Muscle layer of colon (tissue), 2 donors: ENCODE measurements at regions not wholly inside any gene's neighbourhood (a gene's known extent, or its start where the extent isn't known, plus 50 kb on each side); places are given as distances from the start of the nearest gene placed in this dataset.
A peak's percentile ranks its signal among the peaks of the same experiment; 100 is the strongest.

ENCODE experiments used
- H3K27ac ChIP-seq: one replicate; pipeline ENCODE4 v1.7.0; 2013; ENCODE audit warnings: low read depth, mild to moderate bottlenecking, low read length, moderate library complexity
- H3K27me3 ChIP-seq, 2 donors: one replicate each; pipeline ENCODE4 v1.7.0; 2013; ENCODE audit warnings: low read length in 2 of 2, mild to moderate bottlenecking in 2 of 2; ENCODE audit not compliant: insufficient read depth in 2 of 2, control insufficient read depth in 1 of 2
- H3K36me3 ChIP-seq: one replicate; pipeline ENCODE4 v1.7.0; 2013; ENCODE audit warnings: mild to moderate bottlenecking, low read length; ENCODE audit not compliant: insufficient read depth
- H3K4me1 ChIP-seq: one replicate; pipeline ENCODE4 v1.7.0; 2013; ENCODE audit warnings: mild to moderate bottlenecking, low read length; ENCODE audit not compliant: insufficient read depth
- H3K4me3 ChIP-seq, 2 donors: one replicate each; pipeline ENCODE4 v1.7.0; 2013; ENCODE audit warnings: low read length in 2 of 2, low read depth in 1 of 2, mild to moderate bottlenecking in 1 of 2, moderate library complexity in 1 of 2
- H3K9ac ChIP-seq: one replicate; pipeline ENCODE4 v1.7.0; 2013; ENCODE audit warnings: low read length
- H3K9me3 ChIP-seq: one replicate; pipeline ENCODE4 v1.7.0; 2013; ENCODE audit warnings: mild to moderate bottlenecking, low read length
- donor health status: abdominal sarcoma.
- donor health status: Adenocarcinoma of cecum.

DNA sequence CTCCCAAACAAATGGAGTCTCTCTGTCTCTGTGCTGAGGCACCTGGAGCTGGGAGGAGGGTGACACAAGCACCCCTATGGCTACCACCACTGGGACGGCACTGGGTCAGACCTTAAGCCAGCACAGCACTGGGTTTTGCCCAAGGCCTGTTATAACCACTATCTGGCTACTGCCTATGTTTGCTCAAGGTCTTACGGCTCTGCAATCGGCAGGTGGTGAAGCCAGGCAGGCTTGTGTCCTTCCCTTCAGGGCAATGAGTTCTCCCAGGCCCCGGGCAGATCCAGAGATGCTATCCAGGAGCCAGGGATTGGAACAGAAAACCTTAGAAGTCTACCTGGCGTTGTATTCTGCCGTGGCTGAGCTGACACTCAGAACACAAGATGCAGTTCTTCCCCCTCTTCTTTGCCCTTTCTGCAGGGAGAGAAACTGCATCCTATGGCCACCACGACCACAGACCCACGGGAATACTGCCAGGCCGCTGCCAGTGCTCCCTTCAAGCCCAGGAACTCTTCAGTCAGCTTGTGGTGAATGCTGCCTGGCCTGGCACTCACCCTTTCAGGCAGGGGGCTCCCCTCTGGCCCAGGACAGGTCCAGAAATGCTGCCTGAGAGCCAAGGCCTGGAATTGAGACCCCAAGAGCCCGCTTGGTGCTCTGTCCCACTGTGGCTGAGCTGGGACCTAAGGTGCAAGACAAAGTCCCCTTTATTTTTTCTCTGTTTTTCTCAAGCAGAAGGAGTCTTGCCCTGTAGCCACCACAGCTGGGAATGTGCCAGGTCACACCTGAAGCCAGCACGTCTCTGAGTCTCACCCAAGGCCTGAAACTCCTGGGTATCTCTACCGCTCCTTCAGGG lies 67.0 kb upstream of the FRMD1 start:
- Histone ChIP-seq H3K27me3 (no peaks in the 10 kb centered on the region), H3K9ac (no peak overlapping the region), H3K9me3 (no peaks in the 10 kb centered on the region), H3K27ac (no peak overlapping the region), H3K36me3 (no peaks in the 10 kb centered on the region), H3K4me3 (no peak overlapping the region), H3K4me1 (no peaks in the 10 kb centered on the region)

DNA sequence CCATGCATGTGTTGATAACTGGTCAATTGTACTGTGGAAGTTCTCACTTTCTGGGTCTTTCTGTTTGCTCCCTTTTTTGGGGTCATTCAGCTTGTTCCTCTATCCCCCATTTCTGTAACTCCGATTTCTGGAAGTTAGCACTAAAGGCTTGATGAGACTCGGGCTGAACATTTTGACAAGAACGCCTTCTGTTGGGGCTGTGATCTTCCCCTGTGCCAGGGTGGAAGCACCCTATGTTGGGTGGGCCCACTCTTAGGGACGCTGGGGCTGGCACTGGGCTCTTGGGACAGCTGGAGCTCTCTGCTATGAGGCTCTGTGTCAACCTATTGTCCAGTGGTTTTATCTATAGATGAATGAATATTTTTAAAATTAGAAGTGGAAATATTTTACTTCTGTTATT lies 60.1 kb upstream of the FRMD1 start:
- no peaks in the 10 kb centered on the region for H3K9me3 ChIP-seq
- no peak overlapping the region for H3K9ac ChIP-seq
- H3K4me3 ChIP-seq = no peak overlapping the region
- H3K27me3 ChIP-seq = no peaks in the 10 kb centered on the region
- H3K36me3 ChIP-seq = no peaks in the 10 kb centered on the region
- H3K4me1 ChIP-seq = no peaks in the 10 kb centered on the region
- no peak overlapping the region for H3K27ac ChIP-seq

DNA sequence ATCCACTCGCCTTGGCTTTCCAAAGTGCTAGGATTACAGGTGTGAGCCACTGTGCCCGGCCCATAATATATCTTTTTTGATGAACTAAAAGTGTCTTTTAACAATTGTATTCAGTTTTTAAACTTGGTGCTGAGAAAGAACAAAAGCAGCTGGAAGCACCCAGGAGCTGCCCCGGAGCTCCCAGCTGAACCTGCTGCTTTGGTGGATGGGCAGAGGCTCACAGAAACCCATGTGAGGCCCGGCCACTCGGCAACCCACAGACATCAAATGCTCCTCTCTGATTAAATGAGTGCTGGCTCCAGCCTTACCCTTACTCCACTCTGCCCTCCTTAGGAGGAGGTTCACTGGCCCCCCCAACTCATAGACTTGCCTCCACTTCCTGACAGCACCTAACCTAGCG lies 59.4 kb upstream of the FRMD1 start:
- H3K36me3 ChIP-seq = no peaks in the 10 kb centered on the region
- no peaks in the 10 kb centered on the region for H3K9me3 ChIP-seq
- no peaks in the 10 kb centered on the region for H3K27me3 ChIP-seq
- no peak overlapping the region for H3K4me3 ChIP-seq
- no peak overlapping the region for H3K9ac ChIP-seq
- no peaks in the 10 kb centered on the region for H3K4me1 ChIP-seq
- no peak overlapping the region for H3K27ac ChIP-seq

DNA sequence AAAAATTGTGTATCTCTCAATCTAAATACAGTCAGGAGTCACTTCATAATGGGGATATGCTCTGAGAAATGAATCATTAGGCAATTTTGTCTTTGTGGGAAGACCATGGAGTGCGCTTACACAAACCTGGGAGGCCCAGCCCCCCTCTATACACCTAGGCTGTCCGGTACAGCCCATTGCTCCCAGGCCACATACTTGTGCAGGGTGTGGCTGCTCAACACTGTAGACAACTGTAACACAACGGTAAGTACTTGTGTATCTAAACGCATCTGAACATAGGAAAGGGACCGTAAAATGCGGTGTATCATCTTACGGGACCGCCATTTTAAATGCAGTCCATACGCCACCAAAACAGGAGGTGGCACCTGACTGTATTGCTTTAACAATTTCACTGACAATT lies 58.0 kb upstream of the FRMD1 start:
- no peaks in the 10 kb centered on the region for H3K36me3 ChIP-seq
- H3K9ac ChIP-seq = no peak overlapping the region
- H3K9me3 ChIP-seq = no peaks in the 10 kb centered on the region
- H3K4me3 ChIP-seq = no peak overlapping the region
- H3K27me3 ChIP-seq = no peaks in the 10 kb centered on the region
- H3K4me1 ChIP-seq = no peaks in the 10 kb centered on the region
- H3K27ac ChIP-seq = no peak overlapping the region

DNA sequence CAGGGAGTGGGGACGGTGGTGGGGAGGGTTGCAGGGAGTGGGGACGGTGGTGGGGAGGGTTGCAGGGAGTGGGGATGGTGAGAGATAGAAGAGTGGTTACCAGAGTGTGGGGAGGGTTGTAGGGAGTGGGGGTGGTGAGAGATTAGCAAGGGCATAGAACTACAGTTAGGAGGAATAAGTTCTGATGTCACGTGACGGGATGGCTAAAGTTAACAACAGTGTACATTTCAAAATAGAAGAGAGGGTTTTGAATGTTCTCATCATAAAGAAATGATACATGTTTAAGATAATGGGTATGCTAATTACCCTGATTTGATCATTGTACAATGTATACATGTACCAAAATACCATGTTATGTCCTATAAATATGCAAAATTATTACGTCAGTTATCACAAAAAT lies 57.6 kb upstream of the FRMD1 start:
- H3K4me1 ChIP-seq = no peaks in the 10 kb centered on the region
- no peaks in the 10 kb centered on the region for H3K9me3 ChIP-seq
- no peak overlapping the region for H3K9ac ChIP-seq
- no peak overlapping the region for H3K27ac ChIP-seq
- H3K4me3 ChIP-seq = no peak overlapping the region
- no peaks in the 10 kb centered on the region for H3K27me3 ChIP-seq
- H3K36me3 ChIP-seq = no peaks in the 10 kb centered on the region

DNA sequence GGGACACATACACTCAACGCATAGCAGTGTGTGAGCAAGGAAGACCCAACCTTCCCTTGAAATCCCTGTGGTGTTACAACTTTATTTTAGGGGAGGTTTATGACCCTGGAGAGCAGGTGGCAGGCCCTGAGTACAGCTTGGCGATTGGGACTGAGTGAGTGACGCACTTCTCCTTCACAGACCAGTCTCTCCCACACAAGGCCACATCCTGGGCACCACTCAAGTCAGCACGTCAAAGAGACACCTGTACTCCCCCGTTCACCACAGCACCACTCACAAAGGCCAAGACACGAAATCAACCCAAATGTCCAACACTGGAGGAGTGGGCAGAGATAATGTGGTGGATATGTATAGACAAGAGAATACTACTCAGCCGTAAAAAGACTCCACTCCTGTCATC lies 57.0 kb upstream of the FRMD1 start:
- Histone ChIP-seq H3K36me3 (no peaks in the 10 kb centered on the region), H3K27me3 (no peaks in the 10 kb centered on the region), H3K27ac (no peak overlapping the region), H3K9ac (no peak overlapping the region), H3K4me1 (no peaks in the 10 kb centered on the region), H3K9me3 (no peaks in the 10 kb centered on the region), H3K4me3 (no peak overlapping the region)

DNA sequence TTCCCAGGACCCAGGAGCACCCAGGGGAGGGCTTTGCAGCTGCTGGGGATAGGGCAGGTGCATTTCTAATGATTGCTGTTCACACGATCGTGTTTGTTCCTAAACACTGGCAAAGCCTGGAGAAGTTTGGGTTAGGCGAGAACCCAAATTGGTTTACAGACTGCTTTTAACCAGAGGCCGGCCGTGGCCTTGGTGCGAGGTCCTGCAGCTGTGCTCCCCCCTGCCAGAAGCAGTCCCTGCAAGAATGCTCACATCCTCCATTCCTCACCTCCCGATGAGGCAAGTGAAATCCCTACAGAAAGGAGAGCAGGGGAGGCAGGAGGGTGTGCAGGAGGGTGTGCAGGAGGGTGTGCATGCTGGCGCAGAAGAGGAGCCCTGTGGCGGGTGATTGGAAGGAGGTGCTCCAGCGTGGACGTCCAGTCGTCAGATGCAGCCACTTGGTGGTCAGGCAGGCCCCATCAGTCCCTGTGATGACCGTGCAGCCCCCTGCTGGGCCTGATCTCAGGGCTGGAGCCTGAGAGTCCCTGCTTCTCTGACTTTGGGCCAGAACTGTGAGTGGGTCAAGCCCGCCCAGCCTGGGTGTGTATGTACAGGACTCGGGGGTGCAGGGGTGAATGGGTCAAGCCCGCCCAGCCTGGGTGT lies 55.7 kb upstream of the FRMD1 start:
- Histone ChIP-seq H3K27ac (no peak overlapping the region), H3K9me3 (no peaks in the 10 kb centered on the region), H3K4me3 (no peak overlapping the region), H3K36me3 (no peaks in the 10 kb centered on the region), H3K4me1 (no peaks in the 10 kb centered on the region), H3K9ac (no peak overlapping the region), H3K27me3 (no peaks in the 10 kb centered on the region)

DNA sequence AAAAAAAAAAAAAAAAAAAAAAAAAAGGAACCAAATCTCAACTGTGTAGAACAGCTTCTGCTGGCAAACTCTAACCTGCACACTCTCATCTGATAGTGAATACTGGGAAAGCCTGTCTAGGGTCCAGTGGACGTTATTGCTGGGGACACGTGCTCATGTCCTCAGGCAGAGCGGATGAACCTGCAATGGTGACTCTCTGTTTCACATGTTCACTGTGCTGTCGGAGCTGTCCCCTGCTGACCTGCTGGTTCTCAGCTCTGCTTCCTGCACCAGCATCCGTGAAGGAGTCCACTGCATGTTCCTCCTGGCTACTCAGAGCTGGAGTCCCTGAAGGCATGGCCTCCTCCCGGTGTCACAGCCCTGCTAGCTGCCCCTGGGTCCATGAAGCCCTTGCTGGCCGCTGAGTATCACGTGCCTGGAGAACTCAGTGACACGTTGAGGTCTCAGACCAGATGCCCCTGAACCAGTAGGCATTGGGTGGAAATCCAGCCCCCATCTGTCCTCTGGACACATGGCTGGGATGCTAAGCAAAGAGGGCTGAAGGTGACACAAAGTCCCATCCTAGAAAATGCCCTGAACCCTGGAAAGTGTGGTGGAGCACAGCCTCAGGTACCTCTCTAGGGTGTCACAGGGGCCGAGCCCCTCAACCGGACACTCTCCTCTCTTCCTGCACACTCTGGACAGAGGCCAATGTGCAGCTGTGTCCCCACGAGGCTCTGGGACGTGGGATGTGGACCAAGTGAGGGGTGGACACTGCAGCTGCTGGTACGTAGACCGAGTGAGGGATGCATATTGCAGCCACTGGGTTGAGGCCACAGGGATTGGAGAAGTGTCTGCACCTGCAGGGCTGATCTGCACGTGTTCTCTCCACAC lies 54.9 kb upstream of the FRMD1 start:
- Histone ChIP-seq H3K9ac (no peak overlapping the region), H3K27me3 (no peaks in the 10 kb centered on the region), H3K36me3 (no peaks in the 10 kb centered on the region), H3K4me3 (no peak overlapping the region), H3K9me3 (no peaks in the 10 kb centered on the region), H3K4me1 (no peaks in the 10 kb centered on the region), H3K27ac (no peak overlapping the region)

DNA sequence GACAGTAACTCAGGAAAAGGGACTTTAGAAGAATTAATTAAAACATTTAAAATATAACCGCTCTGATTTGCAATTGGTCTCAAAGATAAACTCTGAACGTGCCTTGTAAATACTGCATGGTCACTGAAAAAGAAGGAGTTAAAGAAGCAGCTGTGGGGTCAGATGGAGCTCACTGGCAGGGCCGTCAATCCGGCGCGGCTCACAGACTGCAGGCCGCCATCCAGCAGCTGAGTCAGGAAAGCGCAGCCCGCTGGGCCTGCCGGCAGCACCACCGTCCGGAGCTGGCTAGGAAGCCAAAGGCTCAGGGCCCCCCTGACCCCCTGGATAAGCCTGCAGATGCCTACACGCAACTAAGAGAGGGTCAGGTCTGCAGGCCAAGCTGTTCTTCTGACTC lies 54.2 kb upstream of the FRMD1 start:
- H3K36me3 ChIP-seq = no peaks in the 10 kb centered on the region
- no peaks in the 10 kb centered on the region for H3K4me1 ChIP-seq
- H3K9ac ChIP-seq = no peak overlapping the region
- H3K9me3 ChIP-seq = no peaks in the 10 kb centered on the region
- H3K4me3 ChIP-seq = peak overlapping the region in 1 of 2 donors; percentile 33
- no peaks in the 10 kb centered on the region for H3K27me3 ChIP-seq
- H3K27ac ChIP-seq = no peak overlapping the region

DNA sequence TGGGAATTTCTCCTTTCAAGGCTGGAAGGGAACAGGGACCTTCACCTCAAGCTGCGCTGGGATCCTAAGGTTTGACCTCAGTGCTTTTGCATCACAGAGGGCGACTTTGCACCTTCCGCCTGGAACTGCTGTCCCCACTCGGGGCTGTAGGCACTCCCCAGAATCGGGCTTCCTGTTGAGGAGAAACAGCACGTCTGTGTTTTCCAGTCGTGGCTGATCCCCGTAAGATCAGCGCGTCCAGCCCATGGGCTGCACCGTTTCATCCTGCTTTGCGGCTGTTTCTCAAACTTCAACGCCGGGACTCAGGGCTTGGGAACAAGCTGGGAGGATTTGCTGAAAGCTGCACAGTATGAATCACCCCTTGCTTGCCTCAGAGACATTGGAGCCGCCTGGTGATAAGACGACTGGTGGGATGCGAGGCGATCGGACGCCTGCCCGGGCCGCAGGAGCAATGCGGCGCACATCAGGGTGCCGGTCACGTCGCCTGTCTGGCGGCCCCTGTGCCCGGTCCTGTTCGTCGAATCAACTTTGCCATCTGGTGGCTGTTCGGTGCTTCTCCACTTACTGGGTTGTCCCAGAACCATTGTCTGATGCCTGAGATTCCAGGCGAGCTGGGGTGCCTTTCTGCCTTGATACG lies 53.6 kb upstream of the FRMD1 start:
- no peak overlapping the region for H3K9ac ChIP-seq
- H3K9me3 ChIP-seq = no peaks in the 10 kb centered on the region
- H3K4me3 ChIP-seq = peak overlapping the region in 1 of 2 donors; percentile 33
- no peaks in the 10 kb centered on the region for H3K27me3 ChIP-seq
- H3K27ac ChIP-seq = no peak overlapping the region
- no peaks in the 10 kb centered on the region for H3K4me1 ChIP-seq
- H3K36me3 ChIP-seq = no peaks in the 10 kb centered on the region
